Skin epidermis (tissue), 12 donors: ENCODE measurements at regions not wholly inside any gene's neighbourhood (a gene's known extent, or its start where the extent isn't known, plus 50 kb on each side); places are given as distances from the start of the nearest gene placed in this dataset.
"Not testable (repeated sequence)": the region's sequence is repeated elsewhere in the genome, so short reads cannot be mapped to it uniquely, and the experiment has no call there.

Experiments used
- H3K27ac ChIP-seq, 21 experiments: fragments of 200-600 bp; sonication (generic) in 11 of 21; one replicate each; pipeline ENCODE4 v1.5.0; 2020; ENCODE audit warnings: mild to moderate bottlenecking in 3 of 21, inconsistent platforms in 2 of 21, moderate library complexity in 2 of 21
- H3K4me3 ChIP-seq, 7 experiments: fragments of 200-600 bp; sonication (generic) in 2 of 7; one replicate each; pipeline ENCODE4 v1.5.0; 2020; ENCODE audit warnings: inconsistent platforms in 2 of 7, mild to moderate bottlenecking in 2 of 7, moderate library complexity in 1 of 7

GRCh38 chr6:23547851-23548250, 578.2 kb upstream of the NRSN1 start:
- Histone ChIP-seq H3K27ac (no peak overlapping the region), H3K4me3 (no peak overlapping the region)

- not testable (repeated sequence) for H3K27ac ChIP-seq, H3K4me3 ChIP-seq
Measured at GRCh38 chr6:23554953-23555352, 571.1 kb upstream of the NRSN1 start.

GRCh38 chr6:23559587-23560343, 566.2 kb upstream of the NRSN1 start:
- H3K4me3 ChIP-seq, result no peak overlapping the region

GRCh38 chr6:23561732-23562131, 564.3 kb upstream of the NRSN1 start:
- H3K4me3 ChIP-seq, result no peak overlapping the region
- H3K27ac ChIP-seq, result no peak overlapping the region

More at GRCh38 chr6:23559587-23560343, 566.2 kb upstream of the NRSN1 start:
- H3K27ac ChIP-seq, result no peak overlapping the region

- H3K27ac ChIP-seq, result no peak overlapping the region
- no peak overlapping the region for H3K4me3 ChIP-seq
Measured at GRCh38 chr6:23562554-23562953, 563.5 kb upstream of the NRSN1 start.

- Histone ChIP-seq H3K27ac (no peak overlapping the region), H3K4me3 (no peak overlapping the region)
Measured at GRCh38 chr6:23563323-23563722, 562.7 kb upstream of the NRSN1 start.

GRCh38 chr6:23566418-23566817, 559.6 kb upstream of the NRSN1 start:
- no peak overlapping the region for H3K4me3 ChIP-seq
- H3K27ac ChIP-seq, result no peak overlapping the region

GRCh38 chr6:23568292-23568691, 557.7 kb upstream of the NRSN1 start:
- Histone ChIP-seq H3K27ac (no peak overlapping the region), H3K4me3 (no peak overlapping the region)

- Histone ChIP-seq H3K4me3 (no peak overlapping the region), H3K27ac (no peak overlapping the region)
Measured at GRCh38 chr6:23584134-23584763, 541.8 kb upstream of the NRSN1 start.

GRCh38 chr6:23587582-23587981, 538.4 kb upstream of the NRSN1 start:
- H3K27ac ChIP-seq, result no peak overlapping the region
- H3K4me3 ChIP-seq, result no peak overlapping the region

- Histone ChIP-seq H3K4me3 (no peak overlapping the region), H3K27ac (no peak overlapping the region)
Measured at GRCh38 chr6:23589811-23590210, 536.2 kb upstream of the NRSN1 start.

- H3K4me3 ChIP-seq, result no peak overlapping the region
- H3K27ac ChIP-seq, result no peak overlapping the region
Measured at GRCh38 chr6:23590498-23591126, 535.4 kb upstream of the NRSN1 start.

GRCh38 chr6:23591761-23592160, 534.3 kb upstream of the NRSN1 start:
- Histone ChIP-seq H3K27ac (no peak overlapping the region), H3K4me3 (no peak overlapping the region)

GRCh38 chr6:23600118-23600517, 525.9 kb upstream of the NRSN1 start:
- no peak overlapping the region for H3K4me3 ChIP-seq

GRCh38 chr6:23601811-23602345, 524.1 kb upstream of the NRSN1 start:
- Histone ChIP-seq H3K4me3 (no peak overlapping the region), H3K27ac (no peak overlapping the region)

More at GRCh38 chr6:23600118-23600517, 525.9 kb upstream of the NRSN1 start:
- no peak overlapping the region for H3K27ac ChIP-seq

- Histone ChIP-seq H3K27ac (no peak overlapping the region), H3K4me3 (no peak overlapping the region)
Measured at GRCh38 chr6:23608931-23609435, 517.0 kb upstream of the NRSN1 start.

- no peak overlapping the region for H3K27ac ChIP-seq
- no peak overlapping the region for H3K4me3 ChIP-seq
Measured at GRCh38 chr6:23611776-23612381, 514.1 kb upstream of the NRSN1 start.

GRCh38 chr6:23618366-23618765, 507.6 kb upstream of the NRSN1 start:
- Histone ChIP-seq H3K27ac (no peak overlapping the region), H3K4me3 (no peak overlapping the region)

- Histone ChIP-seq H3K4me3 (no peak overlapping the region), H3K27ac (no peak overlapping the region)
Measured at GRCh38 chr6:23620911-23621401, 505.1 kb upstream of the NRSN1 start.
